ENCODE measurements at regions not wholly inside any gene's neighbourhood (a gene's known extent, or its start where the extent isn't known, plus 50 kb on each side); places are given as distances from the start of the nearest gene placed in this dataset.

GRCh38 chr5:12141496-12141895 is 237.2 kb upstream of the CTNND2 start:
- TF ChIP-seq CTCF (IDR thresholded peaks at IDR 0.05) (no peak), EZH2phosphoT487 (IDR thresholded peaks at IDR 0.05) (no peak)
